A673 (cell line): ENCODE measurements at regions not wholly inside any gene's neighbourhood (a gene's known extent, or its start where the extent isn't known, plus 50 kb on each side); places are given as distances from the start of the nearest gene placed in this dataset.

Experiments used
- EZH2 ChIP-seq: fragments of 200-600 bp; sonication (generic); IDR thresholded peaks from 2 replicates; pipeline ENCODE4 v1.6.1; 2017; ENCODE audit warnings: borderline replicate concordance, low read depth, mild to moderate bottlenecking, mixed read lengths, antibody characterized with exemption, low read length; ENCODE audit not compliant: poor library complexity, severe bottlenecking
- TF ChIP-seq, protein P1 (sequence below): fragments of 300-800, 200-600 bp; sonication (generic); conservative IDR thresholded peaks from 2 replicates; pipeline ENCODE4 v1.5.1; 2017; ENCODE audit warnings: low read depth, mild to moderate bottlenecking, antibody characterized with exemption, low read length, moderate library complexity, mixed read lengths

DNA sequence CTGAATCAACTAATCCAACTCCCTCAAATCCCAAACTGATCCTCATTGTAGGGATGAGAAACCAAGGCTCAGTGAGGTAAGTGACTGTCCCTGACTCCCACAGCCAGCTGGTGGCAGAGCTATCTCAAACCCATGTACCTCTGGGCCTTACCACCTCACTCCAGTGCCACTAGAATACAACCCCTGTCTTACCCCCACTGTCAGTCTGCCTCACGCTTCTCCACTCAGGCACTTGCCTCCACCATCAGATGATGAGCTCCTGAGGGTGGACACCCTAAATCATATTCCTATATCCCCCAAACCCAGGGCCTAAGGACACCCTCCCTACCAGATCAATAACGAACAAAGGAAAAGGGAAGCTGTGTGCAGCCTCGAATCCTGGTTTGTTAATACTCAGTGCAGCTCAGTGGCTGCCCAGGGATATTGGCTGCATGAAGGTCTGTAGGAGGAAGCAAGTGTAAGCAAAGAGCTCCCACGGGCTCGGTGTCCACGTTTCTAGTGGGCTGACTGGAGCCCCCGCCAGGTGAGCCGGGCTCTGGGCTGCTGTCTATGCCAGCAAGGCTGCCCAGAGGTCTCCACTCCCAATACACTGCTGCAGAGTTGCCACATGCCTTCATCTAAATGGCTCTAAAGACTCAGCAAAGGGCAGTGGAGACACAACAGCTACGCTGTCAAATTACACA, 533.4 kb downstream of the MATN1 start:
- TF ChIP-seq, protein P1, sequence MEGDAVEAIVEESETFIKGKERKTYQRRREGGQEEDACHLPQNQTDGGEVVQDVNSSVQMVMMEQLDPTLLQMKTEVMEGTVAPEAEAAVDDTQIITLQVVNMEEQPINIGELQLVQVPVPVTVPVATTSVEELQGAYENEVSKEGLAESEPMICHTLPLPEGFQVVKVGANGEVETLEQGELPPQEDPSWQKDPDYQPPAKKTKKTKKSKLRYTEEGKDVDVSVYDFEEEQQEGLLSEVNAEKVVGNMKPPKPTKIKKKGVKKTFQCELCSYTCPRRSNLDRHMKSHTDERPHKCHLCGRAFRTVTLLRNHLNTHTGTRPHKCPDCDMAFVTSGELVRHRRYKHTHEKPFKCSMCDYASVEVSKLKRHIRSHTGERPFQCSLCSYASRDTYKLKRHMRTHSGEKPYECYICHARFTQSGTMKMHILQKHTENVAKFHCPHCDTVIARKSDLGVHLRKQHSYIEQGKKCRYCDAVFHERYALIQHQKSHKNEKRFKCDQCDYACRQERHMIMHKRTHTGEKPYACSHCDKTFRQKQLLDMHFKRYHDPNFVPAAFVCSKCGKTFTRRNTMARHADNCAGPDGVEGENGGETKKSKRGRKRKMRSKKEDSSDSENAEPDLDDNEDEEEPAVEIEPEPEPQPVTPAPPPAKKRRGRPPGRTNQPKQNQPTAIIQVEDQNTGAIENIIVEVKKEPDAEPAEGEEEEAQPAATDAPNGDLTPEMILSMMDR = no peak
- TF ChIP-seq EZH2 = no peak
